RWPE1 (cell line): ENCODE measurements at regions not wholly inside any gene's neighbourhood (a gene's known extent, or its start where the extent isn't known, plus 50 kb on each side); places are given as distances from the start of the nearest gene placed in this dataset.

Experiments
- CTCF ChIA-PET: fragments of 350-600 bp; sonication (Branson Sonifier 250); formaldehyde crosslinking; extraction: SDS; loops from one replicate; lab custom pipeline; 2021; lab: Yijun Ruan, JAX
- POLR2A ChIA-PET: fragments of 400-600 bp; formaldehyde crosslinking; extraction: SDS; loops from one replicate; lab custom pipeline; 2020; ENCODE audit warnings: antibody characterized with exemption; ENCODE audit not compliant: low non-redundant PET; lab: Yijun Ruan, JAX
- DNase-seq: peaks from one replicate; pipeline ENCODE4 v3.0.0; 2012; ENCODE audit warnings: low spot score
- H3K27ac ChIP-seq: fragments of 450-650 bp; 2 replicates; pipeline ENCODE4 v1.5.1; 2017
- CTCF ChIP-seq: fragments of 450-650 bp; conservative IDR thresholded peaks from 2 replicates; pipeline ENCODE4 v1.5.1; 2017; ENCODE audit warnings: low read depth, mild to moderate bottlenecking

- CTCF ChIA-PET, result interaction anchor here (0.8 kb wide), 1 partner anchor 112 kb away, joined by 3 read pairs; no protein-coding TSS in a partner anchor
- TF ChIP-seq CTCF, result no peak
- POLR2A ChIA-PET, result no interaction called here
- no peak for DNase-seq
- H3K27ac ChIP-seq, result no peak overlapping the region
These were observed 241.6 kb upstream of the VRK2 start for GRCh38 chr2:57804971-57805370.

DNA sequence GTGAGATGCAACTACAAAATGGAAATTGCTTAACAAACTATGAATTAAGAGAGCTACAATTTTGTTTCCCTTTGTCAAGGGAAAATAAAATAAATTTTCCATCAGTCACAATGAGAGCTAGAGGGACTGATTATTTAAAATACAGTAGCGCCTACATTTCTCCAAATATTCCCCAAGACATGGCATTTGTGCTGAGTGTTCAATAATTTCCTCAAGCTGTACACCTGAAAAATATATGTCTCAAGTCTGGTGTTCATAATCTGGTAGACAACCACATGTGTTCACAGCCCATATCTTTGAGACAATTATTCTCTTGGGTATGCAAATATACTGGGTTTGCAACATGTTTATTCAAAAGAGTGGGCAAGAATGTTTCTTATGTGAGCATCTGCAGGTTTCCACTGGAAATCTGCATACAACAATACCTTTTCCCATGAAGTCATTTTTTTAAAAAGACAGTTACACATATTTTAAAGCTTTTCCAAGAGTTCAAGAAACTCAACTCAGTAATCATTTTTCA is 240.1 kb upstream of the VRK2 start:
- no peak overlapping the region for H3K27ac ChIP-seq
- POLR2A ChIA-PET, result no interaction called here
- TF ChIP-seq CTCF, result no peak
- CTCF ChIA-PET, result interaction anchor here (0.7 kb wide), 1 partner anchor 388 kb away, joined by 3 read pairs; no protein-coding TSS in a partner anchor
- no peak for DNase-seq

- CTCF ChIA-PET, result interaction anchor here (0.7 kb wide), 1 partner anchor 32 kb away, joined by 5 read pairs; no protein-coding TSS in a partner anchor
- no peak for TF ChIP-seq CTCF
- POLR2A ChIA-PET, result no interaction called here
- H3K27ac ChIP-seq, result no peak overlapping the region
- no peak for DNase-seq
These were observed 237.4 kb upstream of the VRK2 start for GRCh38 chr2:57809230-57809629.

DNA sequence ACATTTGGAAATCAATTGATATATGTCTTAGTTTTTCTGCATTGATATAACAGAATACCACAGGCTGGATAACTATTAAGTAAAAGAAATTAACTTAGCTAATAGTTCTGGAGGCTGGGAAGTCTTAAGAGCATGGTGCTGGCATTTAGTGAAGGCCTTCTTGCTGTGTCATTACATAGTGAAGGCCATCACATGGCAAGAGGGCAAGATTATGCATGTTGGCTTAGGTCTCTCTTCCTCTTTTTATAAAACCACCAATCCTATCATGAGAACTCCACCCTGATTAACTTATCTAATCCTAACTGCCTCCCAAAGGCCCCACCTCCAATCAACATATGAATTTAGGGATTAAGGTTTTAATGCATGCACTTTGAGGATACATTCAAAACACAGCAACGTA is 225.5 kb upstream of the VRK2 start:
- H3K27ac ChIP-seq, result no peak overlapping the region
- POLR2A ChIA-PET, result no interaction called here
- CTCF ChIA-PET, result no interaction called here
- DNase-seq, result no peak
- no peak for TF ChIP-seq CTCF

DNA sequence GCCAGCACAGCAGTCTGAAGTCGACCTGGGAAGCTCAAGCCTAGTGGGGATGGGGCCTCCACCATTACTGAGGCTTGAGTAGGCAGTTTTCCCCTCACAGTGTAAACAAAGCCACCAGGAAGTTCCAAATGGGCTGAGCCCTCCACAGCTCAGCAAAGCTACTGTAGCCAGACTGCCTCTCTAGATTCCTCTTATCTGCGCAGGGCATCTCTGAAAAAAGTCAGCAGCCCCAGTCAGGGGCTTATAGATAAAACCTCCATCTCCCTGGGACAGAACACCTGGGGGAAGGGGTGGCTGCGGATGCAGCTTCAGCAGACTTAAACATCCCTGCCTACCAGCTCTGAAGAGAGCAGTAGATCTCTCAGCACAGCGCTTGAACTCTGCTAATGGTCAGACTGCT is 218.4 kb upstream of the VRK2 start:
- ChIA-PET POLR2A (no interaction called here), CTCF (interaction anchor here (0.7 kb wide), 1 partner anchor 102 kb away, joined by 3 read pairs; no protein-coding TSS in a partner anchor)
- DNase-seq, result no peak
- no peak overlapping the region for H3K27ac ChIP-seq
- TF ChIP-seq CTCF, result no peak

DNA sequence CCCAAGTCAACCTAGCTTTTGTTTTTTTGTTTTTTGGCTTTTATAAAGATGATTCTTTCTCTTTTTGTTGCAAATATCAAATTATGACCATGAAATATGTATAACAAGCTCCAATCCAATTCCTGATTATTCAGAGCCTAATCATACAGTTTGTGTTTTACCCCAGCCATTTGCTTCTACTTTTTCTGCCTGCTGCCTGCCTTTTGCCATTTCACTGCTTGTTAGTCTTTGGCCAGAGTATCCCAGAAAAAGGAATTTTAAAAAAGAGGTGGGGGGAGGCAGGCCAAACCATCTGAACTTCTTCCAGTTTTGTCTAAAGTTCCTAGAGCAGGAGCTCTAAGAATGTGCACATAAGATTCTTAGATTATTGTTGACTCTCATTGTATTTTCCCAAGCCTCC is 211.9 kb upstream of the VRK2 start:
- no peak for TF ChIP-seq CTCF
- DNase-seq, result no peak
- ChIA-PET POLR2A (no interaction called here), CTCF (interaction anchor here (0.7 kb wide), 1 partner anchor 337 kb away, joined by 3 read pairs; no protein-coding TSS in a partner anchor)
- H3K27ac ChIP-seq, result no peak overlapping the region
